SK-N-SH (cell line): ENCODE measurements at regions not wholly inside any gene's neighbourhood (a gene's known extent, or its start where the extent isn't known, plus 50 kb on each side); places are given as distances from the start of the nearest gene placed in this dataset.

Source experiments
- CTCF ChIA-PET: fragments of 300-600, 350-600 bp; formaldehyde crosslinking; extraction: SDS; loops from one replicate; lab custom pipeline; 2021; lab: Yijun Ruan, JAX
- POLR2A ChIA-PET: fragments of 350-600 bp; sonication (Branson Sonifier 250); formaldehyde crosslinking; extraction: SDS; loops from one replicate; lab custom pipeline; 2020; ENCODE audit warnings: antibody characterized with exemption, inconsistent platforms; lab: Yijun Ruan, JAX
- DNase-seq: peaks from one replicate; pipeline ENCODE4 v3.0.0; 2012
- H2AFZ ChIP-seq: fragments of 200-600 bp; sonication (generic); 2 replicates; pipeline ENCODE4 v1.8.1; 2016; ENCODE audit warnings: antibody characterized with exemption, mild to moderate bottlenecking, low read depth
- H3F3A ChIP-seq: fragments of 200-600 bp; sonication (generic); replicated peaks from 2 replicates; pipeline ENCODE3; 2016; ENCODE audit warnings: antibody characterized with exemption, mild to moderate bottlenecking; ENCODE audit not compliant: insufficient read depth
- H3K27ac ChIP-seq, 2 experiments: fragments of 200-500 bp in 1 of 2; fragments of 200-600 bp in 1 of 2; sonication (Bioruptor generic) in 1 of 2; sonication (generic), shearing (Covaris generic) in 1 of 2; 2 replicates each; pipeline versions ENCODE4 v1.5.1 to v1.6.1; 2014 to 2016; ENCODE audit warnings: low read depth in 2 of 2, inconsistent platforms in 1 of 2, low read length in 1 of 2, mild to moderate bottlenecking in 1 of 2, mixed read lengths in 1 of 2
- H3K27me3 ChIP-seq: fragments of 200-600 bp; sonication (generic), shearing (Covaris generic); 2 replicates; pipeline ENCODE4 v1.6.1; 2016; ENCODE audit warnings: mixed run types; ENCODE audit not compliant: insufficient read depth
- H3K36me3 ChIP-seq, 2 experiments: fragments of 200-500 bp in 1 of 2; fragments of 200-600 bp in 1 of 2; sonication (Bioruptor generic) in 1 of 2; sonication (generic) in 1 of 2; replicated peaks in 1 of 2; 2 replicates each; pipeline versions ENCODE3 to v1.5.1; 2014 to 2016; ENCODE audit warnings: low read length in 1 of 2, mild to moderate bottlenecking in 1 of 2; ENCODE audit not compliant: insufficient read depth in 2 of 2, control insufficient read depth in 1 of 2
- H3K4me1 ChIP-seq, 2 experiments: fragments of 200-500 bp in 1 of 2; fragments of 200-600 bp in 1 of 2; sonication (Bioruptor generic) in 1 of 2; sonication (generic), shearing (Covaris generic) in 1 of 2; 2 replicates each; pipeline versions ENCODE4 v1.5.1 to v1.6.1; 2014 to 2016; ENCODE audit warnings: low read depth in 1 of 2, low read length in 1 of 2, mixed run types in 1 of 2; ENCODE audit not compliant: insufficient read depth in 2 of 2, control insufficient read depth in 1 of 2
- H3K4me2 ChIP-seq: fragments of 200-600 bp; sonication (generic), shearing (Covaris generic); 2 replicates; pipeline ENCODE4 v1.6.1; 2017; ENCODE audit warnings: mixed run types
- H3K4me3 ChIP-seq, 2 experiments: fragments of 200-500 bp in 1 of 2; fragments of 200-600 bp in 1 of 2; sonication (Bioruptor generic) in 1 of 2; sonication (generic), shearing (Covaris generic) in 1 of 2; 2 replicates each; pipeline versions ENCODE4 v1.5.1 to v1.8.1; 2014 to 2016; ENCODE audit warnings: low read depth in 2 of 2, inconsistent platforms in 1 of 2, low read length in 1 of 2, mild to moderate bottlenecking in 1 of 2, mixed read lengths in 1 of 2, moderate library complexity in 1 of 2
- H3K79me2 ChIP-seq: fragments of 200-600 bp; sonication (generic); 2 replicates; pipeline ENCODE4 v1.8.1; 2017; ENCODE audit warnings: mild to moderate bottlenecking; ENCODE audit not compliant: insufficient read depth
- H3K9ac ChIP-seq: fragments of 200-600 bp; sonication (generic); 2 replicates; pipeline ENCODE4 v1.6.1; 2017; ENCODE audit warnings: mixed run types
- H3K9me2 ChIP-seq: fragments of 200-600 bp; sonication (generic); 2 replicates; pipeline ENCODE4 v1.6.1; 2017; ENCODE audit warnings: mixed run types
- H3K9me3 ChIP-seq: fragments of 200-600 bp; sonication (generic); 2 replicates; pipeline ENCODE4 v1.6.1; 2017; ENCODE audit warnings: mixed run types, mild to moderate bottlenecking, moderate library complexity
- H4K20me1 ChIP-seq: fragments of 200-600 bp; sonication (generic); 2 replicates; pipeline ENCODE4 v1.6.1; 2017; ENCODE audit warnings: mild to moderate bottlenecking, mixed run types; ENCODE audit not compliant: insufficient read depth
- FOSL2 ChIP-seq: IDR thresholded peaks from 2 replicates; pipeline ENCODE4 v1.4.0; 2012; ENCODE audit warnings: low read depth, mild to moderate bottlenecking, moderate library complexity, borderline replicate concordance
- GABPA ChIP-seq: IDR thresholded peaks from 2 replicates; pipeline ENCODE4 v1.4.0; 2012; ENCODE audit warnings: low read depth, mild to moderate bottlenecking
- MXI1 ChIP-seq: IDR thresholded peaks from 2 replicates; pipeline ENCODE4 v1.6.1; 2012; ENCODE audit warnings: mild to moderate bottlenecking, low read depth, low read length, improper control_type of control experiment
- RFX5 ChIP-seq: IDR thresholded peaks from 2 replicates; pipeline ENCODE4 v1.6.1; 2012; ENCODE audit warnings: mild to moderate bottlenecking, improper control_type of control experiment, low read length
- RXRA ChIP-seq: IDR thresholded peaks from 2 replicates; pipeline ENCODE4 v1.4.0; 2012; ENCODE audit warnings: low read depth, mild to moderate bottlenecking, borderline replicate concordance
- SIN3A ChIP-seq: IDR thresholded peaks from 2 replicates; pipeline ENCODE4 v1.6.1; 2012; ENCODE audit warnings: low read depth, mild to moderate bottlenecking, low read length, moderate library complexity, borderline replicate concordance
- WGBS: methylation state at CpG from one replicate; pipeline ENCODE4 v1.1.6; 2017; ENCODE audit warnings: low lambda C conversion rate; 5-methylcytosine and 5-hydroxymethylcytosine counted together
- TF ChIP-seq, protein P1 (sequence below): IDR thresholded peaks from 2 replicates; pipeline ENCODE4 v1.6.1; 2012; ENCODE audit warnings: mild to moderate bottlenecking, low read depth, low read length, moderate library complexity
- TF ChIP-seq, protein P2 (sequence below): IDR thresholded peaks from 2 replicates; pipeline ENCODE4; 2012
- TF ChIP-seq, protein P3 (sequence below): IDR thresholded peaks from 2 replicates; pipeline ENCODE4 v1.4.0; 2012; ENCODE audit warnings: low read depth
- TF ChIP-seq, protein P4 (sequence below): IDR thresholded peaks from 2 replicates; pipeline ENCODE4 v1.4.0; 2012; ENCODE audit warnings: low read depth, borderline replicate concordance
- TF ChIP-seq, protein P5 (sequence below): fragments of 200-600 bp; sonication (generic); IDR thresholded peaks from 2 replicates; pipeline ENCODE4 v1.6.1; 2017; ENCODE audit warnings: antibody characterized with exemption, mild to moderate bottlenecking, moderate library complexity

GRCh38 chr6:40759838-40760237 lies 172.7 kb upstream of the LRFN2 start:
- Histone ChIP-seq H4K20me1 (no peaks in the 10 kb centered on the region), H3K9me2 (no peaks in the 10 kb centered on the region), H3K79me2 (no peaks in the 10 kb centered on the region), H3K27ac (no peak overlapping the region), H3K4me2 (no peak overlapping the region), H3K27me3 (no peaks in the 10 kb centered on the region), H3K9ac (no peak overlapping the region), H3K9me3 (no peaks in the 10 kb centered on the region), H3K4me1 (peaks cover 0 to 2% of the 10 kb centered on the region in 2 experiments; a peak in 1 of 4 replicates), H3F3A (no peaks in the 10 kb centered on the region), H2AFZ (no peak overlapping the region), H3K36me3 (no peaks in the 10 kb centered on the region), H3K4me3 (no peak overlapping the region)
- ChIA-PET CTCF (interaction anchor here (0.8 to 1.3 kb wide), 4 partner anchors 12 to 266 kb away, joined by 3 to 5 read pairs (median 4); no protein-coding TSS in a partner anchor), POLR2A (no interaction called here)
- 37% methylated on average over 5 of the region's 5 CpGs for WGBS
- DNase-seq = no peak
- TF ChIP-seq, protein P1, sequence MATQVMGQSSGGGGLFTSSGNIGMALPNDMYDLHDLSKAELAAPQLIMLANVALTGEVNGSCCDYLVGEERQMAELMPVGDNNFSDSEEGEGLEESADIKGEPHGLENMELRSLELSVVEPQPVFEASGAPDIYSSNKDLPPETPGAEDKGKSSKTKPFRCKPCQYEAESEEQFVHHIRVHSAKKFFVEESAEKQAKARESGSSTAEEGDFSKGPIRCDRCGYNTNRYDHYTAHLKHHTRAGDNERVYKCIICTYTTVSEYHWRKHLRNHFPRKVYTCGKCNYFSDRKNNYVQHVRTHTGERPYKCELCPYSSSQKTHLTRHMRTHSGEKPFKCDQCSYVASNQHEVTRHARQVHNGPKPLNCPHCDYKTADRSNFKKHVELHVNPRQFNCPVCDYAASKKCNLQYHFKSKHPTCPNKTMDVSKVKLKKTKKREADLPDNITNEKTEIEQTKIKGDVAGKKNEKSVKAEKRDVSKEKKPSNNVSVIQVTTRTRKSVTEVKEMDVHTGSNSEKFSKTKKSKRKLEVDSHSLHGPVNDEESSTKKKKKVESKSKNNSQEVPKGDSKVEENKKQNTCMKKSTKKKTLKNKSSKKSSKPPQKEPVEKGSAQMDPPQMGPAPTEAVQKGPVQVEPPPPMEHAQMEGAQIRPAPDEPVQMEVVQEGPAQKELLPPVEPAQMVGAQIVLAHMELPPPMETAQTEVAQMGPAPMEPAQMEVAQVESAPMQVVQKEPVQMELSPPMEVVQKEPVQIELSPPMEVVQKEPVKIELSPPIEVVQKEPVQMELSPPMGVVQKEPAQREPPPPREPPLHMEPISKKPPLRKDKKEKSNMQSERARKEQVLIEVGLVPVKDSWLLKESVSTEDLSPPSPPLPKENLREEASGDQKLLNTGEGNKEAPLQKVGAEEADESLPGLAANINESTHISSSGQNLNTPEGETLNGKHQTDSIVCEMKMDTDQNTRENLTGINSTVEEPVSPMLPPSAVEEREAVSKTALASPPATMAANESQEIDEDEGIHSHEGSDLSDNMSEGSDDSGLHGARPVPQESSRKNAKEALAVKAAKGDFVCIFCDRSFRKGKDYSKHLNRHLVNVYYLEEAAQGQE = no peak
- TF ChIP-seq SIN3A (no peak), FOSL2 (no peak), RXRA (no peak), GABPA (no peak), RFX5 (no peak), MXI1 (no peak)
- TF ChIP-seq, protein P2, sequence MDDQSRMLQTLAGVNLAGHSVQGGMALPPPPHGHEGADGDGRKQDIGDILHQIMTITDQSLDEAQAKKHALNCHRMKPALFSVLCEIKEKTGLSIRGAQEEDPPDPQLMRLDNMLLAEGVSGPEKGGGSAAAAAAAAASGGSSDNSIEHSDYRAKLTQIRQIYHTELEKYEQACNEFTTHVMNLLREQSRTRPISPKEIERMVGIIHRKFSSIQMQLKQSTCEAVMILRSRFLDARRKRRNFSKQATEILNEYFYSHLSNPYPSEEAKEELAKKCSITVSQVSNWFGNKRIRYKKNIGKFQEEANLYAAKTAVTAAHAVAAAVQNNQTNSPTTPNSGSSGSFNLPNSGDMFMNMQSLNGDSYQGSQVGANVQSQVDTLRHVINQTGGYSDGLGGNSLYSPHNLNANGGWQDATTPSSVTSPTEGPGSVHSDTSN = no peak
- TF ChIP-seq, protein P3, sequence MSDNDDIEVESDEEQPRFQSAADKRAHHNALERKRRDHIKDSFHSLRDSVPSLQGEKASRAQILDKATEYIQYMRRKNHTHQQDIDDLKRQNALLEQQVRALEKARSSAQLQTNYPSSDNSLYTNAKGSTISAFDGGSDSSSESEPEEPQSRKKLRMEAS = no peak
- TF ChIP-seq, protein P4, sequence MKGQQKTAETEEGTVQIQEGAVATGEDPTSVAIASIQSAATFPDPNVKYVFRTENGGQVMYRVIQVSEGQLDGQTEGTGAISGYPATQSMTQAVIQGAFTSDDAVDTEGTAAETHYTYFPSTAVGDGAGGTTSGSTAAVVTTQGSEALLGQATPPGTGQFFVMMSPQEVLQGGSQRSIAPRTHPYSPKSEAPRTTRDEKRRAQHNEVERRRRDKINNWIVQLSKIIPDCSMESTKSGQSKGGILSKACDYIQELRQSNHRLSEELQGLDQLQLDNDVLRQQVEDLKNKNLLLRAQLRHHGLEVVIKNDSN = no peak
- TF ChIP-seq, protein P5, sequence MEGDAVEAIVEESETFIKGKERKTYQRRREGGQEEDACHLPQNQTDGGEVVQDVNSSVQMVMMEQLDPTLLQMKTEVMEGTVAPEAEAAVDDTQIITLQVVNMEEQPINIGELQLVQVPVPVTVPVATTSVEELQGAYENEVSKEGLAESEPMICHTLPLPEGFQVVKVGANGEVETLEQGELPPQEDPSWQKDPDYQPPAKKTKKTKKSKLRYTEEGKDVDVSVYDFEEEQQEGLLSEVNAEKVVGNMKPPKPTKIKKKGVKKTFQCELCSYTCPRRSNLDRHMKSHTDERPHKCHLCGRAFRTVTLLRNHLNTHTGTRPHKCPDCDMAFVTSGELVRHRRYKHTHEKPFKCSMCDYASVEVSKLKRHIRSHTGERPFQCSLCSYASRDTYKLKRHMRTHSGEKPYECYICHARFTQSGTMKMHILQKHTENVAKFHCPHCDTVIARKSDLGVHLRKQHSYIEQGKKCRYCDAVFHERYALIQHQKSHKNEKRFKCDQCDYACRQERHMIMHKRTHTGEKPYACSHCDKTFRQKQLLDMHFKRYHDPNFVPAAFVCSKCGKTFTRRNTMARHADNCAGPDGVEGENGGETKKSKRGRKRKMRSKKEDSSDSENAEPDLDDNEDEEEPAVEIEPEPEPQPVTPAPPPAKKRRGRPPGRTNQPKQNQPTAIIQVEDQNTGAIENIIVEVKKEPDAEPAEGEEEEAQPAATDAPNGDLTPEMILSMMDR = no peak
- TF ChIP-seq, all 33 proteins: peak for 0
